Colonic mucosa (tissue), 4 donors: ENCODE measurements at regions not wholly inside any gene's neighbourhood (a gene's known extent, or its start where the extent isn't known, plus 50 kb on each side); places are given as distances from the start of the nearest gene placed in this dataset.
"Not testable (repeated sequence)": the region's sequence is repeated elsewhere in the genome, so short reads cannot be mapped to it uniquely, and the experiment has no call there.

Source experiments
- DNase-seq: peaks from one replicate; pipeline ENCODE4 v3.0.0-alpha.2; 2020
- H3K27ac ChIP-seq: fragments of 200-600 bp; one replicate; pipeline ENCODE4 v1.8.0; 2021
- H3K27me3 ChIP-seq: fragments of 200-600 bp; one replicate; pipeline ENCODE4 v1.8.0; 2021
- H3K36me3 ChIP-seq: fragments of 200-600 bp; one replicate; pipeline ENCODE4 v1.8.0; 2021
- H3K4me1 ChIP-seq: fragments of 200-600 bp; one replicate; pipeline ENCODE4 v1.8.0; 2021; ENCODE audit warnings: mild to moderate bottlenecking
- H3K4me3 ChIP-seq: fragments of 200-600 bp; one replicate; pipeline ENCODE4 v1.8.0; 2021
- H3K9ac ChIP-seq, 2 donors: one replicate each; pipeline ENCODE4 v1.7.0; 2013; ENCODE audit warnings: control low read depth in 2 of 2, low read depth in 2 of 2, low read length in 2 of 2
- H3K9me3 ChIP-seq: fragments of 200-600 bp; one replicate; pipeline ENCODE4 v1.8.0; 2021
- CTCF ChIP-seq: fragments of 200-600 bp; IDR thresholded peaks from one replicate; pipeline ENCODE4 v1.8.0; 2022; ENCODE audit warnings: antibody characterized with exemption, mild to moderate bottlenecking
- intact Hi-C: fragments of 100-400 bp; cut with DNase I; formaldehyde crosslinking; loops from one replicate; pipeline ENCODE4 v1.14.1; 2022
- donor health status: healthy.
- donor health status: DM: no; HTN: no; CAD: no.
- donor health status: DM: no; HTN: no; CAD: no.

- Histone ChIP-seq H3K27me3 (no peaks in the 10 kb centered on the region), H3K9me3 (no peaks in the 10 kb centered on the region)
These were observed 1695.2 kb downstream of the TP53TG3F start for GRCh38 chr16:35154627-35155026.

GRCh38 chr16:35157549-35157948 lies 1698.1 kb downstream of the TP53TG3F start:
- H3K36me3 ChIP-seq, H3K4me1 ChIP-seq, DNase-seq, H3K9me3 ChIP-seq, H3K27me3 ChIP-seq, intact Hi-C loops, H3K27ac ChIP-seq, H3K9ac ChIP-seq, H3K4me3 ChIP-seq: not testable (repeated sequence)

More at GRCh38 chr16:35154627-35155026, 1695.2 kb downstream of the TP53TG3F start:
- no peaks in the 10 kb centered on the region for H3K36me3 ChIP-seq
- no peak overlapping the region for H3K9ac ChIP-seq
- H3K4me3 ChIP-seq = no peak overlapping the region
- no peak for TF ChIP-seq CTCF
- no peaks in the 10 kb centered on the region for H3K4me1 ChIP-seq
- intact Hi-C loops = no loop called here
- no peak for DNase-seq
- no peak overlapping the region for H3K27ac ChIP-seq

GRCh38 chr16:35169324-35169723 lies 1709.9 kb downstream of the TP53TG3F start:
- H3K4me3 ChIP-seq, H3K27me3 ChIP-seq, H3K9me3 ChIP-seq, H3K36me3 ChIP-seq, intact Hi-C loops, H3K27ac ChIP-seq, H3K4me1 ChIP-seq, DNase-seq, H3K9ac ChIP-seq: not testable (repeated sequence)

- H3K27ac ChIP-seq, intact Hi-C loops, H3K9ac ChIP-seq, H3K9me3 ChIP-seq, H3K4me3 ChIP-seq, H3K27me3 ChIP-seq, H3K36me3 ChIP-seq, DNase-seq, H3K4me1 ChIP-seq: not testable (repeated sequence)
These were observed 1710.6 kb downstream of the TP53TG3F start for GRCh38 chr16:35170061-35170460.

GRCh38 chr16:35170610-35171009 lies 1711.2 kb downstream of the TP53TG3F start:
- no peaks in the 10 kb centered on the region for H3K27me3 ChIP-seq
- no peak overlapping the region for H3K4me3 ChIP-seq
- no peak for TF ChIP-seq CTCF
- H3K36me3 ChIP-seq = no peaks in the 10 kb centered on the region
- no peak for DNase-seq
- H3K27ac ChIP-seq = no peak overlapping the region
- H3K9me3 ChIP-seq = no peaks in the 10 kb centered on the region
- H3K4me1 ChIP-seq = no peaks in the 10 kb centered on the region
- intact Hi-C loops = no loop called here
- no peak overlapping the region for H3K9ac ChIP-seq

GRCh38 chr16:35171106-35171505 lies 1711.7 kb downstream of the TP53TG3F start:
- H3K36me3 ChIP-seq = no peaks in the 10 kb centered on the region
- H3K27me3 ChIP-seq = no peaks in the 10 kb centered on the region
- H3K9ac ChIP-seq = no peak overlapping the region
- H3K27ac ChIP-seq = no peak overlapping the region
- H3K9me3 ChIP-seq = no peaks in the 10 kb centered on the region
- no peak for DNase-seq
- H3K4me1 ChIP-seq = no peaks in the 10 kb centered on the region
- intact Hi-C loops = no loop called here
- TF ChIP-seq CTCF = no peak
- no peak overlapping the region for H3K4me3 ChIP-seq

- H3K27ac ChIP-seq = no peak overlapping the region
- H3K4me3 ChIP-seq = no peak overlapping the region
- no peak for DNase-seq
- H3K9me3 ChIP-seq = no peaks in the 10 kb centered on the region
- intact Hi-C loops = no loop called here
- H3K9ac ChIP-seq = no peak overlapping the region
- H3K27me3 ChIP-seq = no peaks in the 10 kb centered on the region
- no peaks in the 10 kb centered on the region for H3K36me3 ChIP-seq
- no peaks in the 10 kb centered on the region for H3K4me1 ChIP-seq
- TF ChIP-seq CTCF = no peak
These were observed 1713.9 kb downstream of the TP53TG3F start for GRCh38 chr16:35173295-35173694.
